DOHH2 (cell line): ENCODE measurements at regions not wholly inside any gene's neighbourhood (a gene's known extent, or its start where the extent isn't known, plus 50 kb on each side); places are given as distances from the start of the nearest gene placed in this dataset.

Experiments used
- H3F3A ChIP-seq: fragments of 200-600 bp; sonication (generic), shearing (Covaris generic); 2 replicates; pipeline ENCODE4 v1.6.0; 2016; ENCODE audit warnings: antibody characterized with exemption, mild to moderate bottlenecking; ENCODE audit not compliant: control insufficient read depth, insufficient read depth
- H3K27ac ChIP-seq: fragments of 200-600 bp; sonication (generic); 2 replicates; pipeline ENCODE4 v1.5.1; 2014; ENCODE audit warnings: low read depth, mild to moderate bottlenecking, low read length, moderate library complexity
- H3K27me3 ChIP-seq: fragments of 200-600 bp; sonication (generic); 2 replicates; pipeline ENCODE4 v1.6.1; 2014; ENCODE audit warnings: mild to moderate bottlenecking, low read length, mixed read lengths; ENCODE audit not compliant: control insufficient read depth
- H3K36me3 ChIP-seq: fragments of 200-600 bp; sonication (generic); 2 replicates; pipeline ENCODE4 v1.6.1; 2014; ENCODE audit warnings: mild to moderate bottlenecking, low read length, moderate library complexity, mixed read lengths; ENCODE audit not compliant: control insufficient read depth
- H3K4me1 ChIP-seq: fragments of 200-600 bp; sonication (generic); 2 replicates; pipeline ENCODE4 v1.6.1; 2014; ENCODE audit warnings: mild to moderate bottlenecking, low read length, mixed read lengths; ENCODE audit not compliant: control insufficient read depth
- H3K4me2 ChIP-seq: fragments of 200-600 bp; sonication (generic); 2 replicates; pipeline ENCODE4 v1.6.0; 2014; ENCODE audit warnings: mild to moderate bottlenecking, low read length, moderate library complexity
- H3K4me3 ChIP-seq: fragments of 200-600 bp; sonication (generic); 2 replicates; pipeline ENCODE4 v1.5.1; 2014; ENCODE audit warnings: mild to moderate bottlenecking, low read length, mixed read lengths
- H3K79me2 ChIP-seq: fragments of 200-600 bp; sonication (generic); 2 replicates; pipeline ENCODE4 v1.6.1; 2014; ENCODE audit warnings: mild to moderate bottlenecking, low read length, mixed read lengths; ENCODE audit not compliant: control insufficient read depth
- H3K9me2 ChIP-seq: fragments of 200-600 bp; sonication (generic); replicated peaks from 2 replicates; pipeline ENCODE4 v1.6.1; 2014; ENCODE audit warnings: mild to moderate bottlenecking, low read length, mixed read lengths; ENCODE audit not compliant: control insufficient read depth
- H3K9me3 ChIP-seq: fragments of 200-600 bp; sonication (generic); 2 replicates; pipeline ENCODE4 v1.6.1; 2014; ENCODE audit warnings: antibody characterized with exemption, low read length, mixed read lengths; ENCODE audit not compliant: control insufficient read depth, insufficient read depth
- H4K20me1 ChIP-seq: fragments of 200-600 bp; sonication (generic); 2 replicates; pipeline ENCODE4 v1.6.0; 2014; ENCODE audit warnings: low read depth, mild to moderate bottlenecking, antibody characterized with exemption, low read length, moderate library complexity; ENCODE audit not compliant: control insufficient read depth, insufficient read depth
- EZH2phosphoT487 ChIP-seq: fragments of 200-600 bp; sonication (generic); IDR thresholded peaks from 2 replicates; pipeline ENCODE4 v1.6.1; 2017; ENCODE audit warnings: borderline replicate concordance, mild to moderate bottlenecking, antibody characterized with exemption, low read length, moderate library complexity, mixed read lengths
- TF ChIP-seq, protein P1 (sequence below): fragments of 200-600 bp; sonication (generic); IDR thresholded peaks from one replicate; pipeline ENCODE4 v1.5.1; 2014; ENCODE audit warnings: antibody characterized with exemption, mild to moderate bottlenecking, low read depth, low read length; ENCODE audit not compliant: poor library complexity, severe bottlenecking

DNA sequence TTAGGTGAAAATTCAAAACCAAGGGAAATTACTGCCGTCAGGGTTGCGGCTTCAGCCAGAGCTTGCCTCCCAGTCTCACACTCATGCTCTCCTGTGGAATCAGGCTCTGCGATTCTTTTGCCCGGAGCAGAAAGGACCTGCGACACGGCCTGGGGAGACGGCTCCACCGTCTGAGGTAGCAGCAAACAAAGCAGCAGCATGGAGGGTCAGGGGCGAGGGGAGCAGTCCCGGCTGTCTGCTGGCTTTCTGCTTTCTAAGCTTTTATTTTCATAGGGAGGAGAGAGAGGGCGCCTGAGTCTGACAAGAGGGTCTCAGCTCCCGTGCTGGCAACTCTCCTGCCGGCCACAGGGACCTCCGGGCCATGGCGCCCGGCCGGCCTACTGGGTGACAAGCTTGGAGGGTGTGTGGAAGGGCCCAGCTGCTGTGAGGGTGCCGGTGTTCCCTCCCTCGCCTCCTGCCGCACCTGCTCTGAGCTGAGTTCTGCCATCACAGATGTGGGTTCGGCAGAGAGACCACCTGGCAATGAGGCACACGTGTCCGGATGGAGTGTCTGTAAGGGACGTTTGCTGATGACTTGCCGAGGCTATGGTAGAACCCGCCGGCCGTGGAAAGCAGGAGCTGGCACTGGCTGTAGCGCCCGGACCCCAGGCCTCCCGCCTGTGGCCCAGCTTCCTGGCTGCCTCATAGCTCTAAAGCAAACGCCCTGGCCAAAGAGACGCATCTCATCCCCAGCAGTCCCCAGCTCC is 66.2 kb upstream of the CTDP1 start:
- H3K27me3 ChIP-seq = no peaks in the 10 kb centered on the region
- no peaks in the 10 kb centered on the region for H3K9me3 ChIP-seq
- no peaks in the 10 kb centered on the region for H3K79me2 ChIP-seq
- no peaks in the 10 kb centered on the region for H3K4me1 ChIP-seq
- 0 out of 2 replicates have a peak, but pooled peaks cover 2% of the 10 kb centered on the region for H4K20me1 ChIP-seq
- H3K9me2 ChIP-seq = no peaks in the 10 kb centered on the region
- no peak overlapping the region for H3K4me2 ChIP-seq
- no peak for TF ChIP-seq EZH2phosphoT487
- TF ChIP-seq, protein P1, sequence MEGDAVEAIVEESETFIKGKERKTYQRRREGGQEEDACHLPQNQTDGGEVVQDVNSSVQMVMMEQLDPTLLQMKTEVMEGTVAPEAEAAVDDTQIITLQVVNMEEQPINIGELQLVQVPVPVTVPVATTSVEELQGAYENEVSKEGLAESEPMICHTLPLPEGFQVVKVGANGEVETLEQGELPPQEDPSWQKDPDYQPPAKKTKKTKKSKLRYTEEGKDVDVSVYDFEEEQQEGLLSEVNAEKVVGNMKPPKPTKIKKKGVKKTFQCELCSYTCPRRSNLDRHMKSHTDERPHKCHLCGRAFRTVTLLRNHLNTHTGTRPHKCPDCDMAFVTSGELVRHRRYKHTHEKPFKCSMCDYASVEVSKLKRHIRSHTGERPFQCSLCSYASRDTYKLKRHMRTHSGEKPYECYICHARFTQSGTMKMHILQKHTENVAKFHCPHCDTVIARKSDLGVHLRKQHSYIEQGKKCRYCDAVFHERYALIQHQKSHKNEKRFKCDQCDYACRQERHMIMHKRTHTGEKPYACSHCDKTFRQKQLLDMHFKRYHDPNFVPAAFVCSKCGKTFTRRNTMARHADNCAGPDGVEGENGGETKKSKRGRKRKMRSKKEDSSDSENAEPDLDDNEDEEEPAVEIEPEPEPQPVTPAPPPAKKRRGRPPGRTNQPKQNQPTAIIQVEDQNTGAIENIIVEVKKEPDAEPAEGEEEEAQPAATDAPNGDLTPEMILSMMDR = no peak
- no peak overlapping the region for H3K4me3 ChIP-seq
- no peaks in the 10 kb centered on the region for H3F3A ChIP-seq
- H3K27ac ChIP-seq = no peak overlapping the region
- no peaks in the 10 kb centered on the region for H3K36me3 ChIP-seq

DNA sequence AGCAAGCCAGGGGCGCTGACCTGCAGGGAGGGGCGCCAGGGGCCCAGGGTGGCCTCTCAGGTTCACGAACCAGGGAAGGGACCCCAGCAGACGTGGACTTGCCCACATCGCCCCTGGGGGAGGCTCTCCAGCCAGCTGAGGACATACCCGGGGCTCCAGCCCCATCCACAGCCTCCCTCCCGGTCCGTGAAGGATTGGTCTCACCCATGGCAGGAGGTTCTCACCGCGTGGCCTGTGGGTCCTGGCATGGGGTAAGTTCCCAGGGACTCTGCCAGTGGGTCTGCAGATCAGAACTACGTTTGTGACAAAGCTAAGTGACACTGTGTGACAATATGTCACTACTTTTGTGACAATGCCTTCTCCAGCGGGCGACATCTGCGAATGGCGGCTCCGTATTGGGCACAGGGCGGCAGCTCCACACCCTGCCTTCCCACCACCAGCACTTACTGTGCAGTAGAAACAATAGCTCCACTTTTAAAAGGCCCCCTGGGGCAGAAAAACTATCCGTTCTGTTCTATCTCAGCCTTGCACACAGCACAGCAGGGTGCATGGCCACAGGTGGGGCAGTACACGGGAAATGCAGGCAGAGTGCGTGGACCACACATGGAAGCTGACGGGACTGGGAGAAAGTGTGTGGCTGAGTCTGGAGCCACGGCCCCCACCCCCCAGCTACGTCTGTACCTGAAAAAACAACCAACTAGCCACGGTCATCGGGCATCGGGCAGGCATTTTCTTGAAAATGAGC is 65.2 kb upstream of the CTDP1 start:
- Histone ChIP-seq H3K9me2 (no peaks in the 10 kb centered on the region), H3K27me3 (no peaks in the 10 kb centered on the region), H4K20me1 (0 out of 2 replicates have a peak, but pooled peaks cover 2% of the 10 kb centered on the region), H3K4me2 (no peak overlapping the region), H3F3A (no peaks in the 10 kb centered on the region), H3K27ac (no peak overlapping the region), H3K79me2 (no peaks in the 10 kb centered on the region), H3K4me1 (no peaks in the 10 kb centered on the region), H3K36me3 (no peaks in the 10 kb centered on the region), H3K9me3 (no peaks in the 10 kb centered on the region), H3K4me3 (no peak overlapping the region)
- TF ChIP-seq, protein P1 = no peak
- no peak for TF ChIP-seq EZH2phosphoT487

DNA sequence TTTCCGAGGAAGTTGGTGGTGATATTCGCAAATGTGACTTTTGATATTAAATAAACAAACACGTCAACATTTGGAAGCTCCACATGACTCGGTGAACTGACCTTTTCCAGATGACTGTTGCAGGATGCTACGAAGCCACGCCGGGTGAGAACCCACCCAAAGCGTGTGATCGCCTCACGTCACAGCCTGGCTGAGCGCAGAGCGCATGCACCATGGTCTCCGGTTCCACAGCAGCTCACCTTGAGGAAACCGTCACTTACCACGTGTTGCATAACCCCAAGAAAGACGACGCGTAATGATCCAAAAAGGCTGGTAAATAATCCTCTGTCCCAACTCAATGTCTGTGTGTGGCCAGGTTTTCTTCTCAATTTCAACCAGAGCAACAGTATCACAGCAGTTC is 64.5 kb upstream of the CTDP1 start:
- Histone ChIP-seq H4K20me1 (0 out of 2 replicates have a peak, but pooled peaks cover 2% of the 10 kb centered on the region), H3K4me2 (no peak overlapping the region), H3K9me2 (no peaks in the 10 kb centered on the region), H3K79me2 (no peaks in the 10 kb centered on the region), H3K27ac (no peak overlapping the region), H3F3A (no peaks in the 10 kb centered on the region), H3K4me1 (no peaks in the 10 kb centered on the region), H3K9me3 (no peaks in the 10 kb centered on the region; the same call in 1 of the 2 replicates), H3K27me3 (no peaks in the 10 kb centered on the region), H3K36me3 (no peaks in the 10 kb centered on the region), H3K4me3 (no peak overlapping the region)
- TF ChIP-seq, protein P1 = no peak
- TF ChIP-seq EZH2phosphoT487 = no peak
